Ovary (tissue), 3 donors: ENCODE measurements at regions not wholly inside any gene's neighbourhood (a gene's known extent, or its start where the extent isn't known, plus 50 kb on each side); places are given as distances from the start of the nearest gene placed in this dataset.

Source experiments
- CTCF ChIP-seq, 3 donors: fragments of 450-650 bp in 2 of 3; fragments of 200-600 bp in 1 of 3; IDR thresholded peaks; one replicate each; pipeline versions ENCODE4 v1.5.1 to v1.8.0; 2016 to 2022; ENCODE audit warnings: antibody characterized with exemption in 3 of 3, mild to moderate bottlenecking in 1 of 3
- EP300 ChIP-seq: sonication (generic); formaldehyde crosslinking; IDR thresholded peaks from one replicate; pipeline ENCODE4 v1.6.1; 2017; ENCODE audit warnings: antibody characterized with exemption
- POLR2A ChIP-seq: fragments of 450-650 bp; IDR thresholded peaks from one replicate; pipeline ENCODE4 v1.6.1; 2017; ENCODE audit warnings: antibody characterized with exemption, mild to moderate bottlenecking, moderate library complexity
- donor health status: DM: no; HTN: no; CAD: no.

- TF ChIP-seq POLR2A (no peak), CTCF (IDR thresholded peaks at IDR 0.05) (no peak), EP300 (no peak)
Measured at GRCh38 chr16:22424161-22424937, 49.9 kb upstream of the CDR2 start.
